IMR-90 (cell line): ENCODE measurements at regions not wholly inside any gene's neighbourhood (a gene's known extent, or its start where the extent isn't known, plus 50 kb on each side); places are given as distances from the start of the nearest gene placed in this dataset.

Experiments
- ATAC-seq: fragments of 200-7000 bp; cut with Tn5 transposase; 2 replicates; pipeline ENCODE4 v1.9.1; 2020; ENCODE audit warnings: low read depth, mild to moderate bottlenecking, moderate library complexity
- BruUV-seq: library from RNA; stranded (reverse); fragments of 400-500 nt; replicated peaks from 2 replicates; lab custom pipeline; 2021; lab: Mats Ljungman, UMichigan
- CTCF ChIA-PET: fragments of 300-600 bp; formaldehyde crosslinking; extraction: SDS; loops from one replicate; lab custom pipeline; 2021; ENCODE audit warnings: antibody characterized with exemption; lab: Yijun Ruan, JAX
- POLR2A ChIA-PET: fragments of 300-600 bp; sonication (Branson Sonifier 250); formaldehyde crosslinking; loops from one replicate; lab custom pipeline; 2022; ENCODE audit warnings: antibody characterized with exemption; ENCODE audit not compliant: unreplicated experiment; lab: Charles Lee
- DNase-seq: peaks from one replicate; pipeline ENCODE4 v3.0.0; 2013
- H2AFZ ChIP-seq: replicated peaks from 2 replicates; pipeline ENCODE3; 2013; ENCODE audit warnings: low read length, mild to moderate bottlenecking; ENCODE audit not compliant: poor library complexity
- H2AK5ac ChIP-seq: 2 replicates; pipeline ENCODE4 v1.6.1; 2013; ENCODE audit warnings: low read depth, low read length, inconsistent platforms
- H2AK9ac ChIP-seq: replicated peaks from 2 replicates; pipeline ENCODE3; 2013; ENCODE audit warnings: mild to moderate bottlenecking, low read depth, low read length, moderate library complexity; ENCODE audit not compliant: poor library complexity
- H2BK120ac ChIP-seq: 2 replicates; pipeline ENCODE4 v1.6.1; 2013; ENCODE audit warnings: low read depth, low read length, inconsistent platforms
- H2BK15ac ChIP-seq: 3 replicates; pipeline ENCODE4 v1.6.1; 2013; ENCODE audit warnings: low read depth, low read length, inconsistent platforms
- H2BK20ac ChIP-seq: 2 replicates; pipeline ENCODE4 v1.6.1; 2013; ENCODE audit warnings: low read depth, mild to moderate bottlenecking, inconsistent platforms, low read length, moderate library complexity
- H2BK5ac ChIP-seq: 2 replicates; pipeline ENCODE4 v1.6.1; 2013; ENCODE audit warnings: mild to moderate bottlenecking, low read depth, low read length, inconsistent platforms; ENCODE audit not compliant: poor library complexity, severe bottlenecking
- H3K14ac ChIP-seq: replicated peaks from 2 replicates; pipeline ENCODE4 v1.6.1; 2013; ENCODE audit warnings: low read depth, low read length, inconsistent platforms
- H3K18ac ChIP-seq: 2 replicates; pipeline ENCODE4 v1.6.1; 2013; ENCODE audit warnings: low read depth, low read length, control low read depth
- H3K23ac ChIP-seq: 2 replicates; pipeline ENCODE4 v1.6.1; 2013; ENCODE audit warnings: low read depth, low read length, inconsistent platforms
- H3K27ac ChIP-seq: 2 replicates; pipeline ENCODE4 v1.5.1; 2013; ENCODE audit warnings: mild to moderate bottlenecking, control low read depth, low read length; ENCODE audit not compliant: insufficient read depth
- H3K27me3 ChIP-seq: 2 replicates; pipeline ENCODE4 v1.6.1; 2013; ENCODE audit warnings: low read length; ENCODE audit not compliant: control insufficient read depth, insufficient read depth
- H3K36me3 ChIP-seq: 2 replicates; pipeline ENCODE4 v1.6.1; 2013; ENCODE audit warnings: low read length, mixed read lengths; ENCODE audit not compliant: control insufficient read depth, insufficient read depth
- H3K4ac ChIP-seq: 2 replicates; pipeline ENCODE4 v1.6.1; 2013; ENCODE audit warnings: low read depth, low read length, inconsistent platforms
- H3K4me1 ChIP-seq: 2 replicates; pipeline ENCODE4 v1.6.1; 2013; ENCODE audit warnings: low read length, mixed read lengths; ENCODE audit not compliant: control insufficient read depth, insufficient read depth
- H3K4me2 ChIP-seq: 2 replicates; pipeline ENCODE4 v1.6.1; 2013; ENCODE audit warnings: low read depth, mild to moderate bottlenecking, control low read depth, low read length, moderate library complexity
- H3K4me3 ChIP-seq: 2 replicates; pipeline ENCODE4 v1.5.1; 2013; ENCODE audit warnings: low read depth, mild to moderate bottlenecking, control low read depth, low read length, moderate library complexity; ENCODE audit not compliant: insufficient read depth
- H3K56ac ChIP-seq: 2 replicates; pipeline ENCODE4 v1.6.1; 2013; ENCODE audit warnings: low read length, inconsistent platforms; ENCODE audit not compliant: insufficient read depth; ENCODE audit errors: extremely low read depth
- H3K79me1 ChIP-seq, 2 experiments: 2 replicates each; pipeline ENCODE4 v1.6.1; 2013; ENCODE audit warnings: low read length in 2 of 2, inconsistent platforms in 1 of 2, low read depth in 1 of 2
- H3K9ac ChIP-seq: 2 replicates; pipeline ENCODE4 v1.6.1; 2013; ENCODE audit warnings: low read depth, low read length, control low read depth
- H3K9me1 ChIP-seq: 2 replicates; pipeline ENCODE4 v1.6.1; 2013; ENCODE audit warnings: low read length, inconsistent platforms; ENCODE audit not compliant: insufficient read depth
- H3K9me3 ChIP-seq: 2 replicates; pipeline ENCODE4 v1.6.1; 2013; ENCODE audit warnings: low read length; ENCODE audit not compliant: control insufficient read depth, insufficient read depth
- H4K20me1 ChIP-seq: 2 replicates; pipeline ENCODE4 v1.6.1; 2013; ENCODE audit warnings: low read length, inconsistent platforms; ENCODE audit not compliant: insufficient read depth
- H4K5ac ChIP-seq: 2 replicates; pipeline ENCODE4 v1.6.1; 2013; ENCODE audit warnings: mild to moderate bottlenecking, low read depth, low read length, control low read depth
- H4K8ac ChIP-seq, 2 experiments: 2 replicates each; pipeline ENCODE4 v1.6.1; 2013; ENCODE audit warnings: low read depth in 2 of 2, low read length in 2 of 2, control low read depth in 1 of 2, inconsistent platforms in 1 of 2
- H4K91ac ChIP-seq: 2 replicates; pipeline ENCODE4 v1.6.1; 2013; ENCODE audit warnings: low read depth, low read length, inconsistent platforms; ENCODE audit not compliant: insufficient read depth
- BHLHE40 ChIP-seq: fragments of 150-350 bp; IDR thresholded peaks from 2 replicates; pipeline ENCODE4 v1.6.1; 2016; ENCODE audit warnings: mild to moderate bottlenecking, low read depth, low read length
- CEBPB ChIP-seq: IDR thresholded peaks from 2 replicates; pipeline ENCODE4 v1.6.1; 2012; ENCODE audit warnings: low read depth, low read length, improper control_type of control experiment
- CHD1 ChIP-seq: IDR thresholded peaks from 2 replicates; pipeline ENCODE4 v1.6.1; 2012; ENCODE audit warnings: low read depth, low read length, improper control_type of control experiment
- FOS ChIP-seq: fragments of 150-350 bp; IDR thresholded peaks from 2 replicates; pipeline ENCODE4 v1.6.1; 2016; ENCODE audit warnings: low read depth, low read length
- MAFK ChIP-seq: IDR thresholded peaks from 2 replicates; pipeline ENCODE4 v1.6.1; 2012; ENCODE audit warnings: low read depth, low read length, improper control_type of control experiment
- MAZ ChIP-seq: IDR thresholded peaks from 2 replicates; pipeline ENCODE4 v1.6.1; 2012; ENCODE audit warnings: low read depth, mild to moderate bottlenecking, low read length, improper control_type of control experiment, moderate library complexity, borderline replicate concordance
- MXI1 ChIP-seq: IDR thresholded peaks from 2 replicates; pipeline ENCODE4 v1.6.1; 2012; ENCODE audit warnings: low read depth, mild to moderate bottlenecking, low read length, moderate library complexity, borderline replicate concordance
- NFE2L2 ChIP-seq: fragments of 150-350 bp; IDR thresholded peaks from 2 replicates; pipeline ENCODE4 v1.6.1; 2016; ENCODE audit warnings: low read depth, mild to moderate bottlenecking, low read length
- POLR2A ChIP-seq: IDR thresholded peaks from 2 replicates; pipeline ENCODE4 v1.6.1; 2012; ENCODE audit warnings: mild to moderate bottlenecking, low read depth, low read length
- RAD21 ChIP-seq: IDR thresholded peaks from 2 replicates; pipeline ENCODE4 v1.6.1; 2012; ENCODE audit warnings: low read length, improper control_type of control experiment
- RCOR1 ChIP-seq: IDR thresholded peaks from 2 replicates; pipeline ENCODE4 v1.6.1; 2012; ENCODE audit warnings: mild to moderate bottlenecking, low read length, improper control_type of control experiment; ENCODE audit not compliant: insufficient replicate concordance
- RFX5 ChIP-seq: IDR thresholded peaks from 2 replicates; pipeline ENCODE4 v1.8.0; 2012; ENCODE audit warnings: low read depth, mild to moderate bottlenecking, low read length, moderate library complexity
- SMC3 ChIP-seq: fragments of 150-350 bp; IDR thresholded peaks from 2 replicates; pipeline ENCODE4 v1.6.1; 2016; ENCODE audit warnings: low read depth, mild to moderate bottlenecking, antibody characterized with exemption, low read length, moderate library complexity
- WGBS, 2 experiments: methylation state at CpG; one replicate each; pipeline versions ENCODE4 v1.1.5 to v1.1.7; 2013; ENCODE audit warnings: missing lambda C conversion rate in 2 of 2; ENCODE audit not compliant: insufficient read length in 1 of 2; ENCODE audit errors: extremely low coverage in 2 of 2; 5-methylcytosine and 5-hydroxymethylcytosine counted together
- dilution Hi-C: fragments of 300-500 bp; cut with HindIII; formaldehyde crosslinking; loops from one replicate; pipeline ENCODE4 v1.14.3; 2018; ENCODE audit warnings: low sequenced_read_pairs; ENCODE audit not compliant: unreplicated experiment
- in situ Hi-C: fragments of 300-500 bp; cut with MboI; formaldehyde crosslinking; loops from 3 replicates; pipeline ENCODE4 v1.14.3; 2019; ENCODE audit warnings: low sequenced_read_pairs, inconsistent platforms, mixed read lengths
- intact Hi-C: fragments of 100-400 bp; cut with micrococcal nuclease; formaldehyde crosslinking; loops from 2 replicates; pipeline ENCODE4 v1.10.0; 2022
- TF ChIP-seq, protein P1 (sequence below): fragments of 150-350 bp; IDR thresholded peaks from 2 replicates; pipeline ENCODE4 v1.6.1; 2016; ENCODE audit warnings: low read depth, mild to moderate bottlenecking, low read length, moderate library complexity, borderline replicate concordance
- TF ChIP-seq, protein P2 (sequence below): fragments of 150-350 bp; IDR thresholded peaks from 2 replicates; pipeline ENCODE4 v1.6.1; 2017; ENCODE audit warnings: mild to moderate bottlenecking, antibody characterized with exemption, low read length, low read depth
- TF ChIP-seq, protein P3 (sequence below): conservative IDR thresholded peaks from 2 replicates; pipeline ENCODE4 v1.5.1; 2012; ENCODE audit warnings: mild to moderate bottlenecking, low read depth, low read length, improper control_type of control experiment

DNA sequence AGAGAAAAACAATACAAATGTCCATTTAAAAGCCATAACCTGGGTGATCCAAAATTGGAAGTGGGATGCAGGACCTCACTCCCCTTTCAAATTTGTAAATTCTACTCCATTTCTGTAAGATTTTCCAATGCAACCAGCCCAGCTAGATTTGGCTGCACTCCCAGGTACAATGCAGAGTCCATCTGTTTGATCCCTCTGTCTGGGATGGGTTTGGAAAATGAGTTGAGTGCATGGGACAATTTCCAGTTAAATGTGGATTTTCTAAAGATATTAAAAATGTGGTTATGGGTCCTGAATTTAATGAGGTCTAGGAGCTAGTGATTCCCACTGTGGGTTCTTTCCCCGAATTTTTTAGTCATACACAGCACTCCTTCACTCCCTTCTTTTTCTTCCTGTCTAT is 104.0 kb upstream of the ATP10B start:
- Histone ChIP-seq H3K9ac (no peak overlapping the region), H4K5ac (no peak overlapping the region), H3K14ac (no peak overlapping the region), H3K27me3 (no peaks in the 10 kb centered on the region), H4K8ac (no peak overlapping the region), H4K91ac (no peak overlapping the region), H3K9me1 (no peaks in the 10 kb centered on the region), H3K4me2 (no peak overlapping the region), H3K36me3 (no peaks in the 10 kb centered on the region), H3K4me3 (no peak overlapping the region), H2AFZ (no peak overlapping the region), H3K18ac (no peak overlapping the region), H3K4me1 (no peaks in the 10 kb centered on the region), H2BK15ac (no peak overlapping the region), H2BK20ac (no peak overlapping the region), H2BK5ac (no peak overlapping the region), H2AK5ac (no peak overlapping the region), H2BK120ac (no peak overlapping the region), H3K9me3 (peaks cover 9% of the 10 kb centered on the region), H3K4ac (no peak overlapping the region), H2AK9ac (no peak overlapping the region), H3K79me1 (no peaks in the 10 kb centered on the region), H3K56ac (no peak overlapping the region), H3K27ac (no peak overlapping the region), H3K23ac (no peak overlapping the region), H4K20me1 (no peaks in the 10 kb centered on the region)
- CTCF ChIA-PET = no interaction called here
- no peak for DNase-seq
- BruUV-seq = no TSS peak
- TF ChIP-seq CHD1 (no peak), SMC3 (no peak), CEBPB (no peak), MAZ (no peak), BHLHE40 (no peak), RAD21 (no peak), NFE2L2 (no peak), POLR2A (no peak), RFX5 (no peak), RCOR1 (no peak), FOS (no peak), MXI1 (no peak), MAFK (no peak)
- TF ChIP-seq, protein P1, sequence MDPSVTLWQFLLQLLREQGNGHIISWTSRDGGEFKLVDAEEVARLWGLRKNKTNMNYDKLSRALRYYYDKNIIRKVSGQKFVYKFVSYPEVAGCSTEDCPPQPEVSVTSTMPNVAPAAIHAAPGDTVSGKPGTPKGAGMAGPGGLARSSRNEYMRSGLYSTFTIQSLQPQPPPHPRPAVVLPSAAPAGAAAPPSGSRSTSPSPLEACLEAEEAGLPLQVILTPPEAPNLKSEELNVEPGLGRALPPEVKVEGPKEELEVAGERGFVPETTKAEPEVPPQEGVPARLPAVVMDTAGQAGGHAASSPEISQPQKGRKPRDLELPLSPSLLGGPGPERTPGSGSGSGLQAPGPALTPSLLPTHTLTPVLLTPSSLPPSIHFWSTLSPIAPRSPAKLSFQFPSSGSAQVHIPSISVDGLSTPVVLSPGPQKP = no peak
- TF ChIP-seq, protein P2, sequence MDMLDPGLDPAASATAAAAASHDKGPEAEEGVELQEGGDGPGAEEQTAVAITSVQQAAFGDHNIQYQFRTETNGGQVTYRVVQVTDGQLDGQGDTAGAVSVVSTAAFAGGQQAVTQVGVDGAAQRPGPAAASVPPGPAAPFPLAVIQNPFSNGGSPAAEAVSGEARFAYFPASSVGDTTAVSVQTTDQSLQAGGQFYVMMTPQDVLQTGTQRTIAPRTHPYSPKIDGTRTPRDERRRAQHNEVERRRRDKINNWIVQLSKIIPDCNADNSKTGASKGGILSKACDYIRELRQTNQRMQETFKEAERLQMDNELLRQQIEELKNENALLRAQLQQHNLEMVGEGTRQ = no peak
- TF ChIP-seq, protein P3, sequence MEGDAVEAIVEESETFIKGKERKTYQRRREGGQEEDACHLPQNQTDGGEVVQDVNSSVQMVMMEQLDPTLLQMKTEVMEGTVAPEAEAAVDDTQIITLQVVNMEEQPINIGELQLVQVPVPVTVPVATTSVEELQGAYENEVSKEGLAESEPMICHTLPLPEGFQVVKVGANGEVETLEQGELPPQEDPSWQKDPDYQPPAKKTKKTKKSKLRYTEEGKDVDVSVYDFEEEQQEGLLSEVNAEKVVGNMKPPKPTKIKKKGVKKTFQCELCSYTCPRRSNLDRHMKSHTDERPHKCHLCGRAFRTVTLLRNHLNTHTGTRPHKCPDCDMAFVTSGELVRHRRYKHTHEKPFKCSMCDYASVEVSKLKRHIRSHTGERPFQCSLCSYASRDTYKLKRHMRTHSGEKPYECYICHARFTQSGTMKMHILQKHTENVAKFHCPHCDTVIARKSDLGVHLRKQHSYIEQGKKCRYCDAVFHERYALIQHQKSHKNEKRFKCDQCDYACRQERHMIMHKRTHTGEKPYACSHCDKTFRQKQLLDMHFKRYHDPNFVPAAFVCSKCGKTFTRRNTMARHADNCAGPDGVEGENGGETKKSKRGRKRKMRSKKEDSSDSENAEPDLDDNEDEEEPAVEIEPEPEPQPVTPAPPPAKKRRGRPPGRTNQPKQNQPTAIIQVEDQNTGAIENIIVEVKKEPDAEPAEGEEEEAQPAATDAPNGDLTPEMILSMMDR = no peak
- WGBS, 2 experiments = no CpG with 5 or more reads among the region's 1 CpG
- no peak for ATAC-seq
- dilution Hi-C loops (no loop called here), in situ Hi-C loops (no loop called here), intact Hi-C loops (no loop called here)
- POLR2A ChIA-PET = no interaction called here
